K562 (cell line): ENCODE measurements at regions not wholly inside any gene's neighbourhood (a gene's known extent, or its start where the extent isn't known, plus 50 kb on each side); places are given as distances from the start of the nearest gene placed in this dataset.
"Not testable (repeated sequence)": the region's sequence is repeated elsewhere in the genome, so short reads cannot be mapped to it uniquely, and the experiment has no call there.

Experiments
- E2F1 ChIP-seq: sonication (generic); formaldehyde crosslinking; IDR thresholded peaks from 2 replicates; pipeline ENCODE4 v1.8.1; 2023; ENCODE audit warnings: mild to moderate bottlenecking, missing genetic modification reagents, moderate library complexity
- HDAC1 ChIP-seq, 2 experiments: fragments of 450-650 bp; IDR thresholded peaks; 2 replicates each; pipeline ENCODE4 v1.6.1; 2016 to 2017; ENCODE audit warnings: inconsistent platforms in 1 of 2, mild to moderate bottlenecking in 1 of 2, moderate library complexity in 1 of 2
- IRF9 ChIP-seq: fragments of 450-650 bp; IDR thresholded peaks from 2 replicates; pipeline ENCODE4 v1.6.1; 2016; ENCODE audit warnings: missing biosample characterization, missing genetic modification characterization
- KLF16 ChIP-seq: IDR thresholded peaks from 2 replicates; pipeline ENCODE4 v1.6.1; 2016; ENCODE audit warnings: antibody characterized with exemption
- POLR2AphosphoS5 ChIP-seq: IDR thresholded peaks from 2 replicates; pipeline ENCODE4 v1.6.1; 2011; ENCODE audit warnings: mild to moderate bottlenecking, low read depth, low read length, moderate library complexity; ENCODE audit not compliant: control insufficient read depth, insufficient read depth
- RCOR1 ChIP-seq, 2 experiments: IDR thresholded peaks; 2 replicates each; pipeline ENCODE4 v1.6.1; 2012; ENCODE audit warnings: low read depth in 2 of 2, low read length in 2 of 2, borderline replicate concordance in 1 of 2, improper control_type of control experiment in 1 of 2
- TCF7L2 ChIP-seq: fragments of 150-350 bp; IDR thresholded peaks from 2 replicates; pipeline ENCODE4 v1.6.1; 2016; ENCODE audit warnings: low read depth, mild to moderate bottlenecking, low read length, moderate library complexity
- TF ChIP-seq, protein P1 (sequence below), 3 experiments: IDR thresholded peaks in 2 of 3; conservative IDR thresholded peaks in 1 of 3; 2 replicates each; pipeline ENCODE4 v1.5.1; 2011 to 2012; ENCODE audit warnings: low read length in 3 of 3, mild to moderate bottlenecking in 3 of 3, control low read depth in 2 of 3, improper control_type of control experiment in 1 of 3, inconsistent platforms in 1 of 3, low read depth in 1 of 3, mixed read lengths in 1 of 3, moderate library complexity in 1 of 3; ENCODE audit not compliant: insufficient read depth in 2 of 3
- TF ChIP-seq, protein P2 (sequence below): fragments of 250-450 bp; sonication (Bioruptor Pico); IDR thresholded peaks from 2 replicates; pipeline ENCODE4 v1.5.0; 2021; ENCODE audit warnings: mild to moderate bottlenecking, moderate library complexity

DNA sequence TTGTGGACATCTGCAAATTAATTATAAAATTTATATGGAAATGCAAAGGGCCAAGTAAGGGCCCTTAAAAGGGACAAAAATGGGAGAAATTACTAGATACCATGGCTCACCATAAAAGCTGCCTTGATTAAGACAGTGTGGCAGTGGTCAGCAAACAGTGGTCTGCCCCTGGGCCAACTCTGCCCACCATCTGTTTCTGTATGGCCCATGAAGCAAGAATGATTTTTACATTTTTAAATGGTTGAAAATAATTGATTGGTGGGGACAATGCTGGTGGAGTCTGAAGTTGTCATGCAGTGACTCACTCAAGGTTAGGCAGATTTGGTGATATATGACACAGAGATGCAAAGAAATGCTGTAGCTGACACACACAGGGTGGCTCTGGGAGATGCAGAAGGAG lies 295.6 kb downstream of the RTP5 start:
- TF ChIP-seq KLF16; RCOR1 (IDR thresholded peaks at IDR 0.05; ENCODE audit: borderline replicate concordance in 1 of 2, low read depth in 2 of 2, low read length in 2 of 2); TCF7L2; POLR2AphosphoS5; E2F1 (CRISPR knock-in tag); HDAC1 (IDR thresholded peaks at IDR 0.05); IRF9 (tag): not testable (repeated sequence)
- TF ChIP-seq, protein P1, sequence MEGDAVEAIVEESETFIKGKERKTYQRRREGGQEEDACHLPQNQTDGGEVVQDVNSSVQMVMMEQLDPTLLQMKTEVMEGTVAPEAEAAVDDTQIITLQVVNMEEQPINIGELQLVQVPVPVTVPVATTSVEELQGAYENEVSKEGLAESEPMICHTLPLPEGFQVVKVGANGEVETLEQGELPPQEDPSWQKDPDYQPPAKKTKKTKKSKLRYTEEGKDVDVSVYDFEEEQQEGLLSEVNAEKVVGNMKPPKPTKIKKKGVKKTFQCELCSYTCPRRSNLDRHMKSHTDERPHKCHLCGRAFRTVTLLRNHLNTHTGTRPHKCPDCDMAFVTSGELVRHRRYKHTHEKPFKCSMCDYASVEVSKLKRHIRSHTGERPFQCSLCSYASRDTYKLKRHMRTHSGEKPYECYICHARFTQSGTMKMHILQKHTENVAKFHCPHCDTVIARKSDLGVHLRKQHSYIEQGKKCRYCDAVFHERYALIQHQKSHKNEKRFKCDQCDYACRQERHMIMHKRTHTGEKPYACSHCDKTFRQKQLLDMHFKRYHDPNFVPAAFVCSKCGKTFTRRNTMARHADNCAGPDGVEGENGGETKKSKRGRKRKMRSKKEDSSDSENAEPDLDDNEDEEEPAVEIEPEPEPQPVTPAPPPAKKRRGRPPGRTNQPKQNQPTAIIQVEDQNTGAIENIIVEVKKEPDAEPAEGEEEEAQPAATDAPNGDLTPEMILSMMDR (IDR thresholded peaks at IDR 0.05 in 2 of 3, conservative IDR thresholded peaks at IDR 0.05 in 1 of 3; ENCODE audit: insufficient read depth in 2 of 3, low read depth in 1 of 3, low read length in 3 of 3): not testable (repeated sequence)
- TF ChIP-seq, protein P2, sequence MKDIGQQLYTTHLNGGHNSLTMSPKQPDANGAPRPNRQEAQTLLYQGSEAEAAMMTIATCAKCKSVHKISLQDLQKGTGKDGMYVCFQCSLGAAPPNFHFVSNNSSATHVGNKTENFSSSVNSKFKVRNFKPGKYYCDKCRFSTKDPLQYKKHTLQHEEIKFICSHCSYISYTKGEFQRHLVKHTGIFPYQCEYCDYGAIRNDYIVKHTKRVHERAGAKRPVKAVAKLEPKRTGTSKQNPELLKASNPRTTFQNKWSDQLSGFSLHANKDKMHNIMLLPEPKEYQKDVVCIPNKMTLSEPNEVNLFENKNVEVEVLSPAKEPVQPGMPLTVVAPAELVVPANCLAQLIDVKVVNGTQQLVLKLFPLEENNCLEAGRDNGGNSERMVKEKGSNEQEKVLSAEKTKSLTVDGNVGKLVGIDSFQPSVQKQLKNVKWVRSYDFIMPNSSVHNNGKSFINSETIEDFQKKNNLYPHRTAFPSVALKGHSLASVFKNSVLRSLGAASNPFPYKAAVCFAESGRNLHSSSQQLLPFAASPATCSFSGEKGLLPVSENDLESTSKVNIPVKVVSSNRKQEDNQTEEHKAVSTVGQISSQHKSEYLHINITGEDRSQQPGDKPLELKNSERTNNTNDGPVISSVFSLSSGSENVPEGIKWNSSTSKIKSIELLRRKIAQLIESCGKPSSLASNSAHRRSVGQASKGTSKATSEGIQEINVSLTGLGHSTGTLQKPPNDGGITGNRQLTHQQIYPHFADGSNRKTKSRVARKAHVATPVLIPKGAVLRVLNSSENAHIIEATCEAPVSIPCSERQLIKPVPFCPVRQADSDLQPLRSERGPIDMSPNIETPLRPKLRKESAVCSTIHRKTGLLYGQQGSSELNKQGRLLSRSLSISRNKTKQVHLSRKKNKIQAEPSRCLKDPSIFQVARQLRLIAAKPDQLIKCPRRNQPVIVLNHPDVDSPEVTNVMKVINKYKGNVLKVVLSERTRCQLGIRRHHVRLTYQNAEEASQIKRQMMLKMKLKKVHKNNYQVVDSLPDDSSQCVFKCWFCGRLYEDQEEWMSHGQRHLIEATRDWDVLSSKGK: not testable (repeated sequence)
